DOHH2 (cell line): ENCODE measurements at regions not wholly inside any gene's neighbourhood (a gene's known extent, or its start where the extent isn't known, plus 50 kb on each side); places are given as distances from the start of the nearest gene placed in this dataset.

Experiments used
- EZH2phosphoT487 ChIP-seq: fragments of 200-600 bp; sonication (generic); IDR thresholded peaks from 2 replicates; pipeline ENCODE4 v1.6.1; 2017; ENCODE audit warnings: borderline replicate concordance, mild to moderate bottlenecking, antibody characterized with exemption, low read length, moderate library complexity, mixed read lengths
- TF ChIP-seq, protein P1 (sequence below): fragments of 200-600 bp; sonication (generic); IDR thresholded peaks from one replicate; pipeline ENCODE4 v1.5.1; 2014; ENCODE audit warnings: antibody characterized with exemption, mild to moderate bottlenecking, low read depth, low read length; ENCODE audit not compliant: poor library complexity, severe bottlenecking

DNA sequence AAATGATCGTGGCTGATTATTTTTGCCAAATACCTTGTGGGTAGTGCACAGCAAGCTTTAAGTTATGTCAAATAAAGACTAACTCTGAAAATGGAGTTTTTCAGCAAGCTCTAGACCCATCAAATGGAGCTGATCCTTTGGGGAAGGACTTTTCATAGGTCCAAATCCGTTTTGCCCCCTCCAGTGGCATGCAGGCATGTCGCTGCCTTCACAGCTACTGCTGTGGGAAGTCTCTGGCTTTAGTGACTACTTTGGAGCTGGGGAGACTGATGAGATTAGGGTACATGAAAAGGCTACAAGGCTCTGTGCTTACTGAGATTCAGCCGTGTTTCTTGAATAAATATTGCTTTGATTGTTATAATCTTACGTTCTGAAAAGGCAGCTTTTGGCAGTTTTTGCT is 106.6 kb upstream of the HS3ST1 start:
- TF ChIP-seq, protein P1, sequence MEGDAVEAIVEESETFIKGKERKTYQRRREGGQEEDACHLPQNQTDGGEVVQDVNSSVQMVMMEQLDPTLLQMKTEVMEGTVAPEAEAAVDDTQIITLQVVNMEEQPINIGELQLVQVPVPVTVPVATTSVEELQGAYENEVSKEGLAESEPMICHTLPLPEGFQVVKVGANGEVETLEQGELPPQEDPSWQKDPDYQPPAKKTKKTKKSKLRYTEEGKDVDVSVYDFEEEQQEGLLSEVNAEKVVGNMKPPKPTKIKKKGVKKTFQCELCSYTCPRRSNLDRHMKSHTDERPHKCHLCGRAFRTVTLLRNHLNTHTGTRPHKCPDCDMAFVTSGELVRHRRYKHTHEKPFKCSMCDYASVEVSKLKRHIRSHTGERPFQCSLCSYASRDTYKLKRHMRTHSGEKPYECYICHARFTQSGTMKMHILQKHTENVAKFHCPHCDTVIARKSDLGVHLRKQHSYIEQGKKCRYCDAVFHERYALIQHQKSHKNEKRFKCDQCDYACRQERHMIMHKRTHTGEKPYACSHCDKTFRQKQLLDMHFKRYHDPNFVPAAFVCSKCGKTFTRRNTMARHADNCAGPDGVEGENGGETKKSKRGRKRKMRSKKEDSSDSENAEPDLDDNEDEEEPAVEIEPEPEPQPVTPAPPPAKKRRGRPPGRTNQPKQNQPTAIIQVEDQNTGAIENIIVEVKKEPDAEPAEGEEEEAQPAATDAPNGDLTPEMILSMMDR: no peak
- TF ChIP-seq EZH2phosphoT487: no peak
